HepG2 (cell line): ENCODE measurements at regions not wholly inside any gene's neighbourhood (a gene's known extent, or its start where the extent isn't known, plus 50 kb on each side); places are given as distances from the start of the nearest gene placed in this dataset.

ENCODE experiments used
- GATAD2A ChIP-seq: IDR thresholded peaks from 2 replicates; pipeline ENCODE4 v1.6.1; 2016
- MBD4 ChIP-seq: IDR thresholded peaks from 2 replicates; pipeline ENCODE4 v1.6.1; 2012; ENCODE audit warnings: low read length, inconsistent platforms, borderline replicate concordance
- NFIC ChIP-seq: IDR thresholded peaks from 2 replicates; pipeline ENCODE4 v1.6.1; 2012; ENCODE audit warnings: mild to moderate bottlenecking, low read length, inconsistent platforms
- ZFP82 ChIP-seq: sonication (generic); formaldehyde crosslinking; IDR thresholded peaks from 2 replicates; pipeline ENCODE4 v1.5.1; 2020; ENCODE audit warnings: mild to moderate bottlenecking, missing genetic modification reagents, borderline replicate concordance
- ZZZ3 ChIP-seq: sonication (generic); formaldehyde crosslinking; IDR thresholded peaks from 2 replicates; pipeline ENCODE4 v1.4.0; 2020; ENCODE audit warnings: missing genetic modification reagents, mild to moderate bottlenecking, borderline replicate concordance
- TF ChIP-seq, protein P1 (sequence below): sonication (generic); formaldehyde crosslinking; IDR thresholded peaks from 2 replicates; pipeline ENCODE4 v1.5.0; 2020; ENCODE audit warnings: mild to moderate bottlenecking, missing genetic modification reagents, moderate library complexity
- TF ChIP-seq, protein P2 (sequence below): sonication (generic); formaldehyde crosslinking; IDR thresholded peaks from 2 replicates; pipeline ENCODE4 v1.5.1; 2020; ENCODE audit warnings: missing genetic modification reagents, mild to moderate bottlenecking, borderline replicate concordance

DNA sequence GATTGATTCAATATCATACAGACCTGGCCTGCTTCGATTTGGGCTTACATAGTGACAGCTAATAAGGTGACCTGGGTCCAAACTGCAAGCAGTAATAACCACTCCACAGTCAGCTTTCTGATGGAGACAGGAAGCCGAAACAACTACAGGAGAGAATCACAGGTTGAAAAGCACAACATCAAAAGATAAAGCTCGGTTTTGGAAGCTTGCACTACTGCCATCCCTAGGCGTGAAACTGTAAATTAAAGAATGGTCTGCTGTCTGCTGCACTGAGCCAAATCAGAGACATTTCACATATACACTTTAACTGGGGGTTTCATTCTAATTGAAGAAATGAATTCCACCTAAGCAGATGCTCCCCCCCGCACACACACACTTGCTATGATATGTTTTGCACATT is 116.3 kb downstream of the DHX15 start:
- no peak for TF ChIP-seq NFIC
- no peak for TF ChIP-seq ZZZ3 (CRISPR knock-in tag)
- TF ChIP-seq GATAD2A = no peak
- TF ChIP-seq, protein P1, sequence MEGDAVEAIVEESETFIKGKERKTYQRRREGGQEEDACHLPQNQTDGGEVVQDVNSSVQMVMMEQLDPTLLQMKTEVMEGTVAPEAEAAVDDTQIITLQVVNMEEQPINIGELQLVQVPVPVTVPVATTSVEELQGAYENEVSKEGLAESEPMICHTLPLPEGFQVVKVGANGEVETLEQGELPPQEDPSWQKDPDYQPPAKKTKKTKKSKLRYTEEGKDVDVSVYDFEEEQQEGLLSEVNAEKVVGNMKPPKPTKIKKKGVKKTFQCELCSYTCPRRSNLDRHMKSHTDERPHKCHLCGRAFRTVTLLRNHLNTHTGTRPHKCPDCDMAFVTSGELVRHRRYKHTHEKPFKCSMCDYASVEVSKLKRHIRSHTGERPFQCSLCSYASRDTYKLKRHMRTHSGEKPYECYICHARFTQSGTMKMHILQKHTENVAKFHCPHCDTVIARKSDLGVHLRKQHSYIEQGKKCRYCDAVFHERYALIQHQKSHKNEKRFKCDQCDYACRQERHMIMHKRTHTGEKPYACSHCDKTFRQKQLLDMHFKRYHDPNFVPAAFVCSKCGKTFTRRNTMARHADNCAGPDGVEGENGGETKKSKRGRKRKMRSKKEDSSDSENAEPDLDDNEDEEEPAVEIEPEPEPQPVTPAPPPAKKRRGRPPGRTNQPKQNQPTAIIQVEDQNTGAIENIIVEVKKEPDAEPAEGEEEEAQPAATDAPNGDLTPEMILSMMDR (CRISPR knock-in tag) = no peak
- TF ChIP-seq, protein P2, sequence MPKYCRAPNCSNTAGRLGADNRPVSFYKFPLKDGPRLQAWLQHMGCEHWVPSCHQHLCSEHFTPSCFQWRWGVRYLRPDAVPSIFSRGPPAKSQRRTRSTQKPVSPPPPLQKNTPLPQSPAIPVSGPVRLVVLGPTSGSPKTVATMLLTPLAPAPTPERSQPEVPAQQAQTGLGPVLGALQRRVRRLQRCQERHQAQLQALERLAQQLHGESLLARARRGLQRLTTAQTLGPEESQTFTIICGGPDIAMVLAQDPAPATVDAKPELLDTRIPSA (CRISPR knock-in tag) = no peak
- TF ChIP-seq ZFP82 = no peak
- TF ChIP-seq MBD4 = no peak
